HG03280 (cell line): ENCODE measurements at regions not wholly inside any gene's neighbourhood (a gene's known extent, or its start where the extent isn't known, plus 50 kb on each side); places are given as distances from the start of the nearest gene placed in this dataset.
"Not testable (repeated sequence)": the region's sequence is repeated elsewhere in the genome, so short reads cannot be mapped to it uniquely, and the experiment has no call there.

Source experiments
- ATAC-seq: cut with Tn5 transposase; IDR thresholded peaks from one replicate; pipeline ENCODE4 v1.9.1; 2021; ENCODE audit warnings: mild to moderate bottlenecking, moderate library complexity; ENCODE audit not compliant: unreplicated experiment

DNA sequence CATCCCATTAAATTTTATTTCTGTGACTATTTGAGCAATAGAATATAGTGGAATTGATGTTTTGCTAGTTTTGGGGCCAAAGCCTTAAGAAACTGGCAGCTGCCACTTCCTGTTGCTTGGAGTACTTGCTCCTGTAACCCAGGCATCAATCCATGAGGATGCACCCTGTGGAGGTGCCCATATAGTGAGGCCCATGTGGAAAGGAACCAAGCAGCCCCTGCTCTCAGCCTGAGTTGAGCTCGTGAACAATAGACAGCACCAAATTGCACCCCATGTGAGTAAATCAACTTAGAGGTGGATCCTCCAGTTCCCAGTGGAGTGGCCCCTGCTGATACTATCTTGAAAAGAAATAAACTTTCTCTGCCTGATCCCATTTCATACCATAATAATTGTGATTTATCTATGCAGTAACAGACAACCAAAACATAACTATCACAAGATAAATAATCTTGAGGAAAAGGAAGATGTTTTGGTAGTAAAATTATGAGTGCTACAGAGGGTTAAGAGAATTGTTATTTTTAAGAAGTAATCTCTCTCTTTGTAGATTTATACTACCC lies 481.9 kb downstream of the TBC1D32 start:
- ATAC-seq = no peak

- no peak for ATAC-seq
These were observed 508.0 kb downstream of the TBC1D32 start for GRCh38 chr6:120826253-120826652.

- ATAC-seq = no peak
These were observed 517.5 kb downstream of the TBC1D32 start for GRCh38 chr6:120816794-120817193.

- ATAC-seq = no peak
These were observed 529.0 kb downstream of the TBC1D32 start for GRCh38 chr6:120805276-120805675.

GRCh38 chr6:120804612-120805011 lies 529.7 kb downstream of the TBC1D32 start:
- no peak for ATAC-seq

DNA sequence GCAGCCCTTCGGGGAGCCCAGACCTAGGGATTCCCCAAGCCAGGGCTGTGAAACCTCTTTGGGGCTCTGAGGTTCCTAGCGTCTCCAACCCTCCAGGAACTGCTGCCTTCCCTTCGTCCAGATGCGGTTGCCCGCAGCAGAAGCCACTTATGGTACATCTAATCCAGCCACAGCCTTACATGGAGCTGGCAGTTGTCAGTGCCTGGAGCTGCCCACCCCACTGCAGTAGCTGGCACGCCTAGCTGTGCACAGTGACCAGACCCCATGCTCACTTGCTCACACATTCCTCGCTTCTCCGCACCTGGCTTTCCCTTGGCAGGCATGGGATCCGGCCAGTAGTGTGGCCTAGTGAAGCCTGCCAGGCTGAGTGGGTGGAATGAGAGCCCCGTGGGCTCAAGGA lies 547.6 kb downstream of the TBC1D32 start:
- no peak for ATAC-seq

DNA sequence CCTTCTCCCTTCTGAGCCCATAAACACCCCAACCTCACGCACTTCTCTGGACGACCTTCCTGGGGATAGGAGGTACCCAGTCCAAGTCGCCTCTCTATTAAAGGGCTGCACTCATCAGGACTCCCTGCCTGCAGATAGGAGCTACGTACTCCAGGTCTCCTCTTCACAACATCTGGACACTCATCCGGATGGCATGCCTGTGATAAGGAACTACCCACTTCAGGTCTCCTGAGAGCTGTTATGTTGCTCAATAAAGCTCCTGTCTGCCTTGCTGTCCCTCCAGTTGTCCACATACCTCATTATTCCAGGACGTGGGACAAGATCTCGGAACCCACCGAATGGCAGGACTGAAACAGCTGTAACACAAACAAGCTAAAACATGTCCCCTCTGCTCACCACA lies 548.0 kb downstream of the TBC1D32 start:
- ATAC-seq = no peak

DNA sequence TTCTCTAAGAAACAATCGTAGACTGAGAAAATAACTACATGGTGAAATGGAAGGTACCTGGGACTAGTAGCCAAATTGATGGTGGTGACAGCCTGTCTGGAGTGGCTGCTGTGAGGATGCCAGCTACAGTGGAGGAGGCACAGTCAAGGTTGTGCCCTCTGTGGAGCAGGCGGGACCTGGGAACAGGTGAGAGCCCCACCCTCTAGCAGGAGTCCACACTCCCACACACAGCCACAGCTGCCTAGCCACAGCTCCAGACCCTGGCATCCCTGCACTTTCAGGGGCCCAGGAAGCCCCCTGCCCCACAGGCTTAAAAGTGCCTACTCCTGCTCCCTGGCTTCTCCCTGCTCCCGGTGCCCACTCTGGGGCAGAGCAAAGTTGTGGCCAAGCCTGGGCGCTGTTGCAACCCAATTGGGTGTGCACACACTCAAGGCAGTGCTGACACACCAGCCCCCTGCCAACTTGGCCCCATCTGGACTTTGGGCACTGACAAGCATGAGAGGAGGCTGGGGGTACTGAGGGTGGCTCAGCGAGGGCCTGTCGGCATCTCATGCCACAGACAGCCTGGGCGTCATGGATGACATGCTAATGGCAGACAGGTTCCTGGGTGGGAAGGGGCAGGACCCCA lies 548.7 kb downstream of the TBC1D32 start:
- ATAC-seq = no peak

GRCh38 chr6:120779441-120779840 lies 554.8 kb downstream of the TBC1D32 start:
- no peak for ATAC-seq

DNA sequence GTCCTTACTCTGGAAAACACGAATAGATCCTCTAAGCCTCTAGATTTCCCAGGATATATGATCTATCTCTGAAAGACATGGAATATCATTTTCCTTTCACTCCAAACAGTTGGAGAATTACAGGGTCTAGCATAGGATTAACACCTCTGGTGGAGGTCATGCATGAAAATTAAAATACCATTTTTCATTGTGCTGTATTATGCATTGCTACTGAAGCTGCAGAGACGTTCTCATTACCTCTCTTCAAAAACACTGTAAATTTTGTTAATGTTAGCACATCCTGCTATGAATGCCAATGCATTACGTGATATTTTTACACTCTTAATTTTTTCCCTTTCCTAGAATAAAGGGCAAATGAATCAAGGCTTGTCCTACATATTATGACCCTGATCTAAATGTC lies 558.6 kb downstream of the TBC1D32 start:
- no peak for ATAC-seq

- ATAC-seq = no peak
These were observed 560.0 kb downstream of the TBC1D32 start for GRCh38 chr6:120774275-120774674.

GRCh38 chr6:120771019-120771418 lies 563.3 kb downstream of the TBC1D32 start:
- no peak for ATAC-seq

- ATAC-seq = no peak
These were observed 570.0 kb downstream of the TBC1D32 start for GRCh38 chr6:120764312-120764711.

DNA sequence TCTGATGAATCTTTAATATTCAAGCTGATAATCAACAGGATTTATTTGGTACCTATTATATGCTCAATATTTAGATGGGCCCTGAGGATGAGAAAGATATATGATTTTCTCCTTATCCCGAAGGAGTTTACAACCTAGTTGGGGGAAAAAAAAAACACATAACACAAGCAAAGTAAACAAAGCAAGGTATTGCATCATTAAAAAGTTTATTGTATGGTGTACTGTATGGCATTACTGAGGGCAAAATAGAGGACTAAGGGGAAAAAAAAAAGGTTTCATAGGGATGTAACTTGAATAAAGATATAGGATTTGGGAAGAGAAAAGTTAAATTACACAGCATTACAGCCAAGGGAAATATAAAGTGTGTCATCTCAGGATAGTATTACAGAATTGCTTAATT lies 574.7 kb downstream of the TBC1D32 start:
- ATAC-seq = no peak

- not testable (repeated sequence) for ATAC-seq
These were observed 585.7 kb downstream of the TBC1D32 start for GRCh38 chr6:120748574-120748973.

- no peak for ATAC-seq
These were observed 597.5 kb downstream of the TBC1D32 start for GRCh38 chr6:120736740-120737139.

GRCh38 chr6:120735641-120736040 lies 598.6 kb downstream of the TBC1D32 start:
- no peak for ATAC-seq

GRCh38 chr6:120711255-120711654 lies 623.0 kb downstream of the TBC1D32 start:
- ATAC-seq = no peak

DNA sequence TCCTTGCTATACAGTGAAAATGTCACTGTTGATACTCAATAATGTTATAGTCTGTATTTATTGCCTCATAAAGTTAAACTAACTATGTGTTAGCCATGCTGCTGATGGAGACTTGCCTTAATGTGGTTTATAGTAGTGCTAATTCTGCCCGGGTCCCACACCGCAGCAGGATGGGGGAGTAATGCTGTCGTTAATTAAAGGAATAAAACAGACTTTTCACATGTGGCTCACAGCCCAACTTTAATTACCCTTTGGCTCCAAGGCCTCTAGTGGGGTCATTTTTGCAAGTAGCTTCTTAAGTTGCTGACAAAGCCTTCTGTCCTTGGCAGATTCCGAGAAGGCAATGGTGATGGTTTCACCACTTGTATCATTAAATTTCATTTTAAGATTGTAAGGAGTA lies 634.3 kb downstream of the TBC1D32 start:
- ATAC-seq = no peak

GRCh38 chr6:120686492-120686891 lies 647.8 kb downstream of the TBC1D32 start:
- no peak for ATAC-seq

- ATAC-seq = no peak
These were observed 652.1 kb downstream of the TBC1D32 start for GRCh38 chr6:120682145-120682544.

DNA sequence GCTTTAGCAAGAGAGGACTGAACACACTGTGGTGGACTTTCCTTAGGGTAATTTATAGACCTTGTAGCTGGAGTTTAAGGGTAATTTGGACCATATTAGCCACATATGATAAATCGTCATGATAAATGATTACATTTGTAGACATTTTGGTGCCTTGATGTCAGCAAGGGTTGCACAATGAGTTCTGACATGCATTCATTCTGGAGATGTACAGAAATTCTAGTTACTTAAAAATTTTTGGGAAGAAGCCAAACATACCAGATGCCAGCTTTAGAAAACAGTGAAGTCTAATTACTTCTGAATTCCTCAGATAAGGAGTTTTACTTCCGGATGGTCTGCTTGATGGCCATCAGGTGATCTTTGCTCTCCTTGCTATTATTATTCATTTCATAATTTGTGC lies 653.1 kb downstream of the TBC1D32 start:
- ATAC-seq = no peak

DNA sequence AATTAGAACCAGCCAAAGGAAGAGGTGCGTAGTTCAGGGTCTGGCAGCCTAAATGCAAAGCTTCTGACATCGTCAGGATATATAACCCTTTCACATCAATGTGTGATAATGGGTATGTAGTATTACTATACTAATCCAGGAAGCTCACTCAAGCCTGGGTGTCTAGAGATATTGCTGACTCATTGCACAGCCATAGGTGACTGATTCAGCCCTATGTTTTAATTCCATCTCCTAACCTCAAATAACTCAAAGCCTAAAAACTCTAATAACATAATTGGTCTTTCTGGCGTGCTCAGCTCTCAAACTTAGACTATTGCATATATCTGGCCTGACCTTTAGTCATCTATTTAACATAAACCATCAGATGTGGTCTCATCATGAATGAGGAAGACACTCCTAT lies 658.4 kb downstream of the TBC1D32 start:
- no peak for ATAC-seq
